HCT116 (cell line): ENCODE measurements at regions not wholly inside any gene's neighbourhood (a gene's known extent, or its start where the extent isn't known, plus 50 kb on each side); places are given as distances from the start of the nearest gene placed in this dataset.

ENCODE experiments used
- CTCF ChIP-seq, 3 experiments: fragments of 200-600 bp in 1 of 3; sonication (generic) in 1 of 3; IDR thresholded peaks in 2 of 3; conservative IDR thresholded peaks in 1 of 3; 2 replicates each; pipeline ENCODE4 v1.5.1; 2012 to 2017; ENCODE audit warnings: low read depth in 2 of 3, low read length in 2 of 3, antibody characterized with exemption in 1 of 3, borderline replicate concordance in 1 of 3, control low read depth in 1 of 3, mild to moderate bottlenecking in 1 of 3, mixed read lengths in 1 of 3, mixed run types in 1 of 3, moderate library complexity in 1 of 3; ENCODE audit not compliant: insufficient read depth in 1 of 3
- EZH2 ChIP-seq: fragments of 200-600 bp; sonication (generic); IDR thresholded peaks from 2 replicates; pipeline ENCODE4 v1.6.1; 2017; ENCODE audit warnings: antibody characterized with exemption, mixed run types

GRCh38 chr20:54351371-54352136 lies 123.8 kb upstream of the DOK5 start:
- no peak for TF ChIP-seq CTCF (IDR thresholded peaks at IDR 0.05 in 2 of 3, conservative IDR thresholded peaks at IDR 0.05 in 1 of 3; ENCODE audit: borderline replicate concordance in 1 of 3, insufficient read depth in 1 of 3, low read depth in 2 of 3, low read length in 2 of 3)
- TF ChIP-seq EZH2: no peak
